C4-2B (cell line): ENCODE measurements at regions not wholly inside any gene's neighbourhood (a gene's known extent, or its start where the extent isn't known, plus 50 kb on each side); places are given as distances from the start of the nearest gene placed in this dataset.
"Not testable (repeated sequence)": the region's sequence is repeated elsewhere in the genome, so short reads cannot be mapped to it uniquely, and the experiment has no call there.

ENCODE experiments used
- H3K27ac ChIP-seq: fragments of 450-650 bp; 2 replicates; pipeline ENCODE4 v1.5.1; 2017
- CTCF ChIP-seq: fragments of 450-650 bp; conservative IDR thresholded peaks from 2 replicates; pipeline ENCODE4 v1.5.1; 2017; ENCODE audit warnings: mild to moderate bottlenecking
- ZFX ChIP-seq: fragments of 450-650 bp; IDR thresholded peaks from 2 replicates; pipeline ENCODE4 v1.6.1; 2017

GRCh38 chr4:137360761-137361160 lies 171.5 kb downstream of the PCDH18 start:
- TF ChIP-seq CTCF (no peak), ZFX (no peak)
- H3K27ac ChIP-seq = no peak overlapping the region

GRCh38 chr4:137359691-137360315 lies 172.5 kb downstream of the PCDH18 start:
- TF ChIP-seq ZFX = no peak
- TF ChIP-seq CTCF = no peak

GRCh38 chr4:137354562-137354961 lies 177.7 kb downstream of the PCDH18 start:
- H3K27ac ChIP-seq = not testable (repeated sequence)

More at GRCh38 chr4:137359691-137360315, 172.5 kb downstream of the PCDH18 start:
- no peak overlapping the region for H3K27ac ChIP-seq

- H3K27ac ChIP-seq = no peak overlapping the region
- TF ChIP-seq ZFX (no peak), CTCF (no peak)
Measured at GRCh38 chr4:137347371-137347770, 184.9 kb downstream of the PCDH18 start.

- H3K27ac ChIP-seq = no peak overlapping the region
- TF ChIP-seq ZFX (no peak), CTCF (no peak)
Measured at GRCh38 chr4:137345597-137345996, 186.7 kb downstream of the PCDH18 start.

- H3K27ac ChIP-seq = no peak overlapping the region
- no peak for TF ChIP-seq ZFX
- TF ChIP-seq CTCF = no peak
Measured at GRCh38 chr4:137343221-137343620, 189.1 kb downstream of the PCDH18 start.

- TF ChIP-seq ZFX (no peak), CTCF (no peak)
- H3K27ac ChIP-seq = no peak overlapping the region
Measured at GRCh38 chr4:137333031-137333430, 199.3 kb downstream of the PCDH18 start.

GRCh38 chr4:137312257-137312656 lies 220.0 kb downstream of the PCDH18 start:
- no peak for TF ChIP-seq ZFX
- TF ChIP-seq CTCF = no peak
- H3K27ac ChIP-seq = no peak overlapping the region
